ENCODE measurements at regions not wholly inside any gene's neighbourhood (a gene's known extent, or its start where the extent isn't known, plus 50 kb on each side); places are given as distances from the start of the nearest gene placed in this dataset.

GRCh38 chr17:52823155-52823554, 664.6 kb upstream of the CA10 start:
- TF ChIP-seq POLR2A (IDR thresholded peaks at IDR 0.05), result no peak
- TF ChIP-seq CTCF (IDR thresholded peaks at IDR 0.05), result no peak
- H3K4me1 ChIP-seq, result no peaks in the 10 kb centered on the region
- no peaks in the 10 kb centered on the region for H3K27me3 ChIP-seq
- H3K9me3 ChIP-seq, result no peaks in the 10 kb centered on the region
- no peaks in the 10 kb centered on the region for H3K36me3 ChIP-seq
- intact Hi-C loops (cut with DNase I), result no loop called here
- H3K4me3 ChIP-seq, result no peak overlapping the region
- DNase-seq, result no peak
- no peak overlapping the region for H3K27ac ChIP-seq

- intact Hi-C loops (cut with DNase I), result no loop called here
- no peak overlapping the region for H3K27ac ChIP-seq
These were observed 631.9 kb upstream of the CA10 start for GRCh38 chr17:52790359-52790955.

GRCh38 chr17:52789829-52790228, 631.3 kb upstream of the CA10 start:
- Histone ChIP-seq H3K9me3 (no peaks in the 10 kb centered on the region), H3K36me3 (no peaks in the 10 kb centered on the region), H3K4me1 (no peaks in the 10 kb centered on the region), H3K4me3 (no peak overlapping the region), H3K27ac (no peak overlapping the region), H3K27me3 (no peaks in the 10 kb centered on the region)
- TF ChIP-seq CTCF (IDR thresholded peaks at IDR 0.05), result no peak
- TF ChIP-seq POLR2A (IDR thresholded peaks at IDR 0.05), result no peak
- 42 to 51% methylated on average over 3 of the region's 3 CpGs for WGBS, 2 donors
- no peak for DNase-seq
- intact Hi-C loops (cut with DNase I), result no loop called here

More at GRCh38 chr17:52790359-52790955, 631.9 kb upstream of the CA10 start:
- Histone ChIP-seq H3K4me3 (no peak overlapping the region), H3K4me1 (no peaks in the 10 kb centered on the region), H3K9me3 (no peaks in the 10 kb centered on the region), H3K36me3 (no peaks in the 10 kb centered on the region), H3K27me3 (no peaks in the 10 kb centered on the region)
- TF ChIP-seq CTCF (IDR thresholded peaks at IDR 0.05) (no peak), POLR2A (IDR thresholded peaks at IDR 0.05) (no peak)
- no peak for DNase-seq
- WGBS, 2 donors, result 57 to 64% methylated on average over 7 of the region's 7 CpGs

GRCh38 chr17:52776234-52776633, 617.7 kb upstream of the CA10 start:
- no peaks in the 10 kb centered on the region for H3K9me3 ChIP-seq
- no peaks in the 10 kb centered on the region for H3K27me3 ChIP-seq
- H3K4me3 ChIP-seq, result no peak overlapping the region
- no peaks in the 10 kb centered on the region for H3K4me1 ChIP-seq
- TF ChIP-seq CTCF (IDR thresholded peaks at IDR 0.05), result no peak
- WGBS, 2 donors, result 38 to 46% methylated on average over 4 of the region's 4 CpGs
- H3K27ac ChIP-seq, result no peak overlapping the region
- intact Hi-C loops (cut with DNase I), result no loop called here
- H3K36me3 ChIP-seq, result no peaks in the 10 kb centered on the region
- no peak for DNase-seq

- Histone ChIP-seq H3K27me3 (no peaks in the 10 kb centered on the region), H3K36me3 (no peaks in the 10 kb centered on the region), H3K9me3 (peaks cover 0 to 13% (median 0%) of the 10 kb centered on the region in 3 donors), H3K27ac (no peak overlapping the region), H3K4me3 (no peak overlapping the region), H3K4me1 (no peaks in the 10 kb centered on the region)
- intact Hi-C loops (cut with DNase I), result no loop called here
- no peak for TF ChIP-seq CTCF (IDR thresholded peaks at IDR 0.05)
- TF ChIP-seq POLR2A (IDR thresholded peaks at IDR 0.05), result no peak
- 80 to 89% methylated on average over 1 of the region's 1 CpG for WGBS, 2 donors
- no peak for DNase-seq
These were observed 604.3 kb upstream of the CA10 start for GRCh38 chr17:52762794-52763167.

All from esophagus squamous epithelium (tissue), 5 donors.